IMR-90 (cell line): ENCODE measurements at regions not wholly inside any gene's neighbourhood (a gene's known extent, or its start where the extent isn't known, plus 50 kb on each side); places are given as distances from the start of the nearest gene placed in this dataset.
"Not testable (repeated sequence)": the region's sequence is repeated elsewhere in the genome, so short reads cannot be mapped to it uniquely, and the experiment has no call there.

ENCODE experiments used
- ATAC-seq: fragments of 200-7000 bp; cut with Tn5 transposase; 2 replicates; pipeline ENCODE4 v1.9.1; 2020; ENCODE audit warnings: low read depth, mild to moderate bottlenecking, moderate library complexity
- BruUV-seq: library from RNA; stranded (reverse); fragments of 400-500 nt; replicated peaks from 2 replicates; lab custom pipeline; 2021; lab: Mats Ljungman, UMichigan
- CTCF ChIA-PET: fragments of 300-600 bp; formaldehyde crosslinking; extraction: SDS; loops from one replicate; lab custom pipeline; 2021; ENCODE audit warnings: antibody characterized with exemption; lab: Yijun Ruan, JAX
- POLR2A ChIA-PET: fragments of 300-600 bp; sonication (Branson Sonifier 250); formaldehyde crosslinking; loops from one replicate; lab custom pipeline; 2022; ENCODE audit warnings: antibody characterized with exemption; ENCODE audit not compliant: unreplicated experiment; lab: Charles Lee
- DNase-seq: peaks from one replicate; pipeline ENCODE4 v3.0.0; 2013
- H2AFZ ChIP-seq: replicated peaks from 2 replicates; pipeline ENCODE3; 2013; ENCODE audit warnings: low read length, mild to moderate bottlenecking; ENCODE audit not compliant: poor library complexity
- H2AK5ac ChIP-seq: 2 replicates; pipeline ENCODE4 v1.6.1; 2013; ENCODE audit warnings: low read depth, low read length, inconsistent platforms
- H2AK9ac ChIP-seq: replicated peaks from 2 replicates; pipeline ENCODE3; 2013; ENCODE audit warnings: mild to moderate bottlenecking, low read depth, low read length, moderate library complexity; ENCODE audit not compliant: poor library complexity
- H2BK120ac ChIP-seq: 2 replicates; pipeline ENCODE4 v1.6.1; 2013; ENCODE audit warnings: low read depth, low read length, inconsistent platforms
- H2BK15ac ChIP-seq: 3 replicates; pipeline ENCODE4 v1.6.1; 2013; ENCODE audit warnings: low read depth, low read length, inconsistent platforms
- H2BK20ac ChIP-seq: 2 replicates; pipeline ENCODE4 v1.6.1; 2013; ENCODE audit warnings: low read depth, mild to moderate bottlenecking, inconsistent platforms, low read length, moderate library complexity
- H2BK5ac ChIP-seq: 2 replicates; pipeline ENCODE4 v1.6.1; 2013; ENCODE audit warnings: mild to moderate bottlenecking, low read depth, low read length, inconsistent platforms; ENCODE audit not compliant: poor library complexity, severe bottlenecking
- H3K14ac ChIP-seq: replicated peaks from 2 replicates; pipeline ENCODE4 v1.6.1; 2013; ENCODE audit warnings: low read depth, low read length, inconsistent platforms
- H3K18ac ChIP-seq: 2 replicates; pipeline ENCODE4 v1.6.1; 2013; ENCODE audit warnings: low read depth, low read length, control low read depth
- H3K23ac ChIP-seq: 2 replicates; pipeline ENCODE4 v1.6.1; 2013; ENCODE audit warnings: low read depth, low read length, inconsistent platforms
- H3K27ac ChIP-seq: 2 replicates; pipeline ENCODE4 v1.5.1; 2013; ENCODE audit warnings: mild to moderate bottlenecking, control low read depth, low read length; ENCODE audit not compliant: insufficient read depth
- H3K27me3 ChIP-seq: 2 replicates; pipeline ENCODE4 v1.6.1; 2013; ENCODE audit warnings: low read length; ENCODE audit not compliant: control insufficient read depth, insufficient read depth
- H3K36me3 ChIP-seq: 2 replicates; pipeline ENCODE4 v1.6.1; 2013; ENCODE audit warnings: low read length, mixed read lengths; ENCODE audit not compliant: control insufficient read depth, insufficient read depth
- H3K4ac ChIP-seq: 2 replicates; pipeline ENCODE4 v1.6.1; 2013; ENCODE audit warnings: low read depth, low read length, inconsistent platforms
- H3K4me1 ChIP-seq: 2 replicates; pipeline ENCODE4 v1.6.1; 2013; ENCODE audit warnings: low read length, mixed read lengths; ENCODE audit not compliant: control insufficient read depth, insufficient read depth
- H3K4me2 ChIP-seq: 2 replicates; pipeline ENCODE4 v1.6.1; 2013; ENCODE audit warnings: low read depth, mild to moderate bottlenecking, control low read depth, low read length, moderate library complexity
- H3K4me3 ChIP-seq: 2 replicates; pipeline ENCODE4 v1.5.1; 2013; ENCODE audit warnings: low read depth, mild to moderate bottlenecking, control low read depth, low read length, moderate library complexity; ENCODE audit not compliant: insufficient read depth
- H3K56ac ChIP-seq: 2 replicates; pipeline ENCODE4 v1.6.1; 2013; ENCODE audit warnings: low read length, inconsistent platforms; ENCODE audit not compliant: insufficient read depth; ENCODE audit errors: extremely low read depth
- H3K79me1 ChIP-seq, 2 experiments: 2 replicates each; pipeline ENCODE4 v1.6.1; 2013; ENCODE audit warnings: low read length in 2 of 2, inconsistent platforms in 1 of 2, low read depth in 1 of 2
- H3K9ac ChIP-seq: 2 replicates; pipeline ENCODE4 v1.6.1; 2013; ENCODE audit warnings: low read depth, low read length, control low read depth
- H3K9me1 ChIP-seq: 2 replicates; pipeline ENCODE4 v1.6.1; 2013; ENCODE audit warnings: low read length, inconsistent platforms; ENCODE audit not compliant: insufficient read depth
- H3K9me3 ChIP-seq: 2 replicates; pipeline ENCODE4 v1.6.1; 2013; ENCODE audit warnings: low read length; ENCODE audit not compliant: control insufficient read depth, insufficient read depth
- H4K20me1 ChIP-seq: 2 replicates; pipeline ENCODE4 v1.6.1; 2013; ENCODE audit warnings: low read length, inconsistent platforms; ENCODE audit not compliant: insufficient read depth
- H4K5ac ChIP-seq: 2 replicates; pipeline ENCODE4 v1.6.1; 2013; ENCODE audit warnings: mild to moderate bottlenecking, low read depth, low read length, control low read depth
- H4K8ac ChIP-seq, 2 experiments: 2 replicates each; pipeline ENCODE4 v1.6.1; 2013; ENCODE audit warnings: low read depth in 2 of 2, low read length in 2 of 2, control low read depth in 1 of 2, inconsistent platforms in 1 of 2
- H4K91ac ChIP-seq: 2 replicates; pipeline ENCODE4 v1.6.1; 2013; ENCODE audit warnings: low read depth, low read length, inconsistent platforms; ENCODE audit not compliant: insufficient read depth
- CEBPB ChIP-seq: IDR thresholded peaks from 2 replicates; pipeline ENCODE4 v1.6.1; 2012; ENCODE audit warnings: low read depth, low read length, improper control_type of control experiment
- CHD1 ChIP-seq: IDR thresholded peaks from 2 replicates; pipeline ENCODE4 v1.6.1; 2012; ENCODE audit warnings: low read depth, low read length, improper control_type of control experiment
- FOS ChIP-seq: fragments of 150-350 bp; IDR thresholded peaks from 2 replicates; pipeline ENCODE4 v1.6.1; 2016; ENCODE audit warnings: low read depth, low read length
- MXI1 ChIP-seq: IDR thresholded peaks from 2 replicates; pipeline ENCODE4 v1.6.1; 2012; ENCODE audit warnings: low read depth, mild to moderate bottlenecking, low read length, moderate library complexity, borderline replicate concordance
- NFE2L2 ChIP-seq: fragments of 150-350 bp; IDR thresholded peaks from 2 replicates; pipeline ENCODE4 v1.6.1; 2016; ENCODE audit warnings: low read depth, mild to moderate bottlenecking, low read length
- RCOR1 ChIP-seq: IDR thresholded peaks from 2 replicates; pipeline ENCODE4 v1.6.1; 2012; ENCODE audit warnings: mild to moderate bottlenecking, low read length, improper control_type of control experiment; ENCODE audit not compliant: insufficient replicate concordance
- WGBS, 2 experiments: methylation state at CpG; one replicate each; pipeline versions ENCODE4 v1.1.5 to v1.1.7; 2013; ENCODE audit warnings: missing lambda C conversion rate in 2 of 2; ENCODE audit not compliant: insufficient read length in 1 of 2; ENCODE audit errors: extremely low coverage in 2 of 2; 5-methylcytosine and 5-hydroxymethylcytosine counted together
- dilution Hi-C: fragments of 300-500 bp; cut with HindIII; formaldehyde crosslinking; loops from one replicate; pipeline ENCODE4 v1.14.3; 2018; ENCODE audit warnings: low sequenced_read_pairs; ENCODE audit not compliant: unreplicated experiment
- in situ Hi-C: fragments of 300-500 bp; cut with MboI; formaldehyde crosslinking; loops from 3 replicates; pipeline ENCODE4 v1.14.3; 2019; ENCODE audit warnings: low sequenced_read_pairs, inconsistent platforms, mixed read lengths
- intact Hi-C: fragments of 100-400 bp; cut with micrococcal nuclease; formaldehyde crosslinking; loops from 2 replicates; pipeline ENCODE4 v1.10.0; 2022

DNA sequence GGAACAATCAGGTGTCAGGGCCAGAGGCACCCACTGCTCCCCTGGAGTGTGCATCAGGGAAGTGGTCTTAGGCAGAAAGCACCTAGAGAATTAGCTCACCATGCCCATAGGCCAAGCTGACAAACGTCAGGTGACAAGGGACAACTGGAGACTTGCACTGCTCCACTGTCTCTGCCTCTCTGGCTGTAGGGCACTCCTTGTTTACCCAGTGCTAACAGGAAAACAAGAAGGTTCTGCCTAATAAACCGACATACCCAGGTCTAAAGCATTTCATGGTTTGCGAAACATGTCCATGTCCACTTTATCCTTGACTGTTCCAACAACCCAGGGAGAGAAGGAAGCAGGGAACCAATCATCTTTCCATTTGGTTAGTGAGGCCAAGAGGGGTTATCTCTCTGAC, 92.5 kb upstream of the MAMLD1 start:
- Histone ChIP-seq H2BK20ac (no peak overlapping the region), H3K56ac (no peak overlapping the region), H3K23ac (no peak overlapping the region), H2BK15ac (no peak overlapping the region), H2BK120ac (no peak overlapping the region), H3K27me3 (peaks cover 15% of the 10 kb centered on the region), H3K4ac (no peak overlapping the region), H4K8ac (no peak overlapping the region), H4K5ac (no peak overlapping the region), H3K9me1 (no peaks in the 10 kb centered on the region), H3K27ac (no peak overlapping the region), H3K9ac (no peak overlapping the region), H3K36me3 (no peaks in the 10 kb centered on the region), H3K14ac (no peak overlapping the region), H3K18ac (no peak overlapping the region), H3K9me3 (no peaks in the 10 kb centered on the region), H2BK5ac (no peak overlapping the region), H3K79me1 (no peaks in the 10 kb centered on the region), H4K20me1 (no peaks in the 10 kb centered on the region), H2AK5ac (no peak overlapping the region), H2AK9ac (no peak overlapping the region), H2AFZ (no peak overlapping the region), H3K4me1 (no peaks in the 10 kb centered on the region), H4K91ac (no peak overlapping the region), H3K4me2 (no peak overlapping the region), H3K4me3 (no peak overlapping the region)
- ATAC-seq (no peak), DNase-seq (no peak)
- intact Hi-C loops = no loop called here
- dilution Hi-C loops = no loop called here
- in situ Hi-C loops = no loop called here
- TF ChIP-seq CEBPB (no peak), FOS (no peak), MXI1 (no peak), NFE2L2 (no peak), RCOR1 (no peak), CHD1 (no peak)
- CTCF ChIA-PET = no interaction called here
- 43% methylated on average over 1 of the region's 3 CpGs; no CpG with 5 or more reads in 1 of the 2 experiments for WGBS, 2 experiments
- POLR2A ChIA-PET = no interaction called here
- no TSS peak for BruUV-seq

DNA sequence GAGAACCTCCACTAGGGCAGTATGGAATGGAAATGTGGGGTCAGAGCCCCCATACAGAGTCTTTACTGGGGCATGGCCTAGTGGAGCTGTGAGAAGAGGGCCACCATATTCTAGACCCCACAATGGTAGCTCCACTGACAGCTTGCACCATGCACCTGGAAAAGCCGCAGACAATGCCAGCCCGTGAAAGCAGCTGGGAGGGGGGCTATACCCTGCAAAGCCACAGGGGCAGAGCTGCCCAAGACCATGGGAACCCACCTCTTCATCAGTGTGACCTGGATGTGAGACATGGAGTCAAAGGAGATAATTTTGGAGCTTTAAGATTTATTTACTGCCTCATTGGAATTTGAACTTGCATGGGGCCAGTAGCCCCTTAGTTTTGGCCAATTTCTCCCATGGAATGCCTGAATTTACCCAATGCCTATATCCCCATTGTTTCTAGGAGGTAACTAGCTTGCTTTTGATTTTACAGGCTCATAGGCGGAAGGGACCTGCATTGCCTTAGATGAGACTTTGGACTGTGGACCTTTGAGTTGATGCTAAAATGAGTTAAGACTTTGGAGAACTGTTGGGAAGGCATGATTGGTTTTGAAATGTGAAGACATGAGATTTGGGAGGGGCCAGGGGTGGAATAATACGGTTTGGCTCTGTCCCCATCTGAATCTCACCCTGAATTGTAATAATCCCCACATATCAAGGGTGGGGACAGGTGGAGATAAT, 89.4 kb upstream of the MAMLD1 start:
- H3K56ac ChIP-seq, H2BK5ac ChIP-seq, H2BK120ac ChIP-seq, H2AK9ac ChIP-seq, H4K20me1 ChIP-seq, POLR2A ChIA-PET, H3K18ac ChIP-seq, H4K91ac ChIP-seq, H3K4me1 ChIP-seq, H3K27ac ChIP-seq, BruUV-seq, H3K4me3 ChIP-seq, H2AFZ ChIP-seq, H3K14ac ChIP-seq, H3K9me3 ChIP-seq, H2BK20ac ChIP-seq, in situ Hi-C loops, DNase-seq, dilution Hi-C loops, H2BK15ac ChIP-seq, H3K79me1 ChIP-seq, H3K4me2 ChIP-seq, H3K23ac ChIP-seq, H3K9ac ChIP-seq, H3K4ac ChIP-seq, H3K9me1 ChIP-seq, ATAC-seq, intact Hi-C loops, H3K36me3 ChIP-seq, H2AK5ac ChIP-seq, H4K8ac ChIP-seq, H4K5ac ChIP-seq, CTCF ChIA-PET: not testable (repeated sequence)
- peaks cover 15% of the 10 kb centered on the region for H3K27me3 ChIP-seq
- 67% methylated on average over 1 of the region's 4 CpGs; no CpG with 5 or more reads in 1 of the 2 experiments for WGBS, 2 experiments
